ENCODE measurements at regions not wholly inside any gene's neighbourhood (a gene's known extent, or its start where the extent isn't known, plus 50 kb on each side); places are given as distances from the start of the nearest gene placed in this dataset.

GRCh38 chr11:70507466-70508230 lies 109.3 kb downstream of the CTTN start:
- peaks cover 21% of the 10 kb centered on the region for H3K4me1 Mint-ChIP-seq
- peaks cover 14% of the 10 kb centered on the region for H3K9me3 Mint-ChIP-seq
- TF ChIP-seq, protein P1, sequence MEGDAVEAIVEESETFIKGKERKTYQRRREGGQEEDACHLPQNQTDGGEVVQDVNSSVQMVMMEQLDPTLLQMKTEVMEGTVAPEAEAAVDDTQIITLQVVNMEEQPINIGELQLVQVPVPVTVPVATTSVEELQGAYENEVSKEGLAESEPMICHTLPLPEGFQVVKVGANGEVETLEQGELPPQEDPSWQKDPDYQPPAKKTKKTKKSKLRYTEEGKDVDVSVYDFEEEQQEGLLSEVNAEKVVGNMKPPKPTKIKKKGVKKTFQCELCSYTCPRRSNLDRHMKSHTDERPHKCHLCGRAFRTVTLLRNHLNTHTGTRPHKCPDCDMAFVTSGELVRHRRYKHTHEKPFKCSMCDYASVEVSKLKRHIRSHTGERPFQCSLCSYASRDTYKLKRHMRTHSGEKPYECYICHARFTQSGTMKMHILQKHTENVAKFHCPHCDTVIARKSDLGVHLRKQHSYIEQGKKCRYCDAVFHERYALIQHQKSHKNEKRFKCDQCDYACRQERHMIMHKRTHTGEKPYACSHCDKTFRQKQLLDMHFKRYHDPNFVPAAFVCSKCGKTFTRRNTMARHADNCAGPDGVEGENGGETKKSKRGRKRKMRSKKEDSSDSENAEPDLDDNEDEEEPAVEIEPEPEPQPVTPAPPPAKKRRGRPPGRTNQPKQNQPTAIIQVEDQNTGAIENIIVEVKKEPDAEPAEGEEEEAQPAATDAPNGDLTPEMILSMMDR (IDR thresholded peaks at IDR 0.05; ENCODE audit: unreplicated experiment in 3 of 3) = no peak
- H3K36me3 Mint-ChIP-seq (ENCODE audit: low read depth) = peaks cover 1% of the 10 kb centered on the region
- peak overlapping the region in 1 of 3 experiments; percentile 20 for H3K27ac Mint-ChIP-seq
- no peak overlapping the region for H3K4me3 Mint-ChIP-seq
- H3K27me3 Mint-ChIP-seq (ENCODE audit: low read depth) = peaks cover 18% of the 10 kb centered on the region

- TF ChIP-seq, protein P1 (IDR thresholded peaks at IDR 0.05; ENCODE audit: unreplicated experiment in 3 of 3) = no peak
- peaks cover 4% of the 10 kb centered on the region for H3K36me3 Mint-ChIP-seq (ENCODE audit: low read depth)
- H3K27ac Mint-ChIP-seq = no peak overlapping the region
- H3K4me1 Mint-ChIP-seq = peaks cover 21% of the 10 kb centered on the region
- peaks cover 15% of the 10 kb centered on the region for H3K27me3 Mint-ChIP-seq (ENCODE audit: low read depth)
- no peak overlapping the region for H3K4me3 Mint-ChIP-seq
- peaks cover 18% of the 10 kb centered on the region for H3K9me3 Mint-ChIP-seq
Observed at GRCh38 chr11:70508231-70508480, 109.8 kb downstream of the CTTN start.

- H3K27ac Mint-ChIP-seq = no peak overlapping the region
- H3K36me3 Mint-ChIP-seq (ENCODE audit: low read depth) = peaks cover 8% of the 10 kb centered on the region
- TF ChIP-seq, protein P1 (IDR thresholded peaks at IDR 0.05; ENCODE audit: unreplicated experiment in 3 of 3) = no peak
- H3K4me1 Mint-ChIP-seq = peaks cover 13% of the 10 kb centered on the region
- H3K4me3 Mint-ChIP-seq = no peak overlapping the region
- H3K9me3 Mint-ChIP-seq = peaks cover 27% of the 10 kb centered on the region
- H3K27me3 Mint-ChIP-seq (ENCODE audit: low read depth) = peaks cover 15% of the 10 kb centered on the region
Observed at GRCh38 chr11:70509476-70509875, 111.1 kb downstream of the CTTN start.

DNA sequence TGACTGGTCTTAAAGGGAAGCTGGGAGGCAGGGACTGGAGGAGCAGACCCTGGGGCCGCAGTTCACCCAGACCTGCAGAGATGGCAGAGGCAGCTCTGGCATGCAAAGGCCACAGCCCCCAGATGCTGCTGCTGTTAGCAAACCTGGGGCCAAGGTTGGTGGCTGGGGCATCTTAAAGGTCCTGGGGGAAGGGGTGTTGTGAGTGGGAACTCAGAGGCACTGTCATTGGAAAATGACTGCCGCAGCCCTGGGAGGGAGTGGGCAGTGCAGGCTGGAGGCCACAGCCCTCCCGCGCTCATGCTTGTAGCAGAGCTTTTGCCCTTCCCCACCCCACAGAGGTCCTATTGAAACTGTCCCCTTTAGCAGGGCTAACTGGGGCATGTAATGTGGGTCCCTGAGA lies 111.8 kb downstream of the CTTN start:
- no peak overlapping the region for H3K4me3 Mint-ChIP-seq

DNA sequence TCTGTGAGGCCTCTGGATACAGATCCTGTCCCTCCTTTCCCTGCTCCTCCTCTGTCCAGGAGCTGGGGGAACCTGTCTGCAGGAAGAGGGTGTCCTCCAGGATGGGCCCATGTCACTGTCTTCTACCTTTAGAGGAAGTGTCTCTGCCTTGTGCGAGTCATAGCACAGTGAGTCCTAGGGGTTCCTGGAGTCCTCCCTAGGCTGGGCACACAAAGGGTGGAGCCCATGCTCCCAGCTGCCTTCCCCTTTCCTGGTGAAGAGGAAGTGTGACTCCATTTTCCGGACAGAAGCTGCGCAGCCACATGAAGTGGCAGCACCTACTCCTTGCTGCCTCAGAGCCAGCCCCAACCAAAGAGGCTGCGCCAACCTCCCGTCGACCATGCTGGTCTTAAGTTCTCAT lies 112.2 kb downstream of the CTTN start:
- Mint-ChIP-seq H3K36me3 (ENCODE audit: low read depth) (peaks cover 8% of the 10 kb centered on the region), H3K27me3 (ENCODE audit: low read depth) (peaks cover 15% of the 10 kb centered on the region), H3K4me1 (peaks cover 6% of the 10 kb centered on the region), H3K27ac (no peak overlapping the region), H3K4me3 (no peak overlapping the region), H3K9me3 (peaks cover 27% of the 10 kb centered on the region)
- TF ChIP-seq, protein P1 (IDR thresholded peaks at IDR 0.05; ENCODE audit: unreplicated experiment in 3 of 3) = no peak

More for the DNA sequence above, 111.8 kb downstream of the CTTN start:
- Mint-ChIP-seq H3K27me3 (ENCODE audit: low read depth) (peaks cover 15% of the 10 kb centered on the region), H3K36me3 (ENCODE audit: low read depth) (peaks cover 8% of the 10 kb centered on the region), H3K27ac (no peak overlapping the region), H3K4me1 (peaks cover 7% of the 10 kb centered on the region), H3K9me3 (peaks cover 27% of the 10 kb centered on the region)
- TF ChIP-seq, protein P1 (IDR thresholded peaks at IDR 0.05; ENCODE audit: unreplicated experiment in 3 of 3) = no peak

GRCh38 chr11:70511345-70511744 lies 113.0 kb downstream of the CTTN start:
- peaks cover 8% of the 10 kb centered on the region for H3K36me3 Mint-ChIP-seq (ENCODE audit: low read depth)
- no peak overlapping the region for H3K27ac Mint-ChIP-seq
- H3K4me1 Mint-ChIP-seq = peaks cover 12% of the 10 kb centered on the region

More at GRCh38 chr11:70511345-70511744, 113.0 kb downstream of the CTTN start:
- Mint-ChIP-seq H3K9me3 (peaks cover 30% of the 10 kb centered on the region), H3K27me3 (ENCODE audit: low read depth) (peaks cover 15% of the 10 kb centered on the region), H3K4me3 (no peak overlapping the region)
- TF ChIP-seq, protein P1 (IDR thresholded peaks at IDR 0.05; ENCODE audit: unreplicated experiment in 3 of 3) = no peak

Measured in nephron (organoid).